Endothelial cell of umbilical vein (primary cell): ENCODE measurements at regions not wholly inside any gene's neighbourhood (a gene's known extent, or its start where the extent isn't known, plus 50 kb on each side); places are given as distances from the start of the nearest gene placed in this dataset.

Source experiments
- BruUV-seq: library from RNA; stranded (reverse); fragments of 400-500 nt; replicated peaks from 2 replicates; lab custom pipeline; 2021; lab: Mats Ljungman, UMichigan
- CTCF ChIA-PET: fragments of 300-600, 350-600 bp; sonication (Branson Sonifier 250); formaldehyde crosslinking; loops from one replicate; lab custom pipeline; 2021; ENCODE audit warnings: antibody characterized with exemption, inconsistent platforms; lab: Charles Lee
- POLR2A ChIA-PET: fragments of 300-600, 350-600 bp; sonication (Branson Sonifier 250); formaldehyde crosslinking; loops from one replicate; lab custom pipeline; 2021; ENCODE audit warnings: antibody characterized with exemption, inconsistent platforms; lab: Charles Lee
- DNase-seq: peaks from one replicate; pipeline ENCODE4 v3.0.0-alpha.2; 2011; ENCODE audit warnings: low read depth, low spot score
- FAIRE-seq: peaks from 2 replicates; lab custom pipeline; 2011; peaks lifted over from hg19 to GRCh38; lab: Jason Lieb, UNC
- H2AFZ ChIP-seq: 2 replicates; pipeline ENCODE4 v1.6.0; 2012; ENCODE audit warnings: low read depth, low read length, control low read depth, inconsistent platforms
- H3K27ac ChIP-seq: 2 replicates; pipeline ENCODE4 v1.5.1; 2011; ENCODE audit warnings: low read depth, mild to moderate bottlenecking, control low read depth, low read length, moderate library complexity; ENCODE audit not compliant: insufficient read depth
- H3K27me3 ChIP-seq, 2 experiments: 2 replicates each; pipeline versions ENCODE4 v1.6.0 to v1.6.1; 2011; ENCODE audit warnings: low read length in 2 of 2, mixed read lengths in 1 of 2; ENCODE audit not compliant: control insufficient read depth in 2 of 2, insufficient read depth in 2 of 2
- H3K36me3 ChIP-seq, 2 experiments: 2 replicates in 1 of 2; 3 replicates in 1 of 2; pipeline ENCODE4 v1.5.1; 2011; ENCODE audit warnings: low read length in 2 of 2, mild to moderate bottlenecking in 1 of 2, moderate library complexity in 1 of 2; ENCODE audit not compliant: control insufficient read depth in 2 of 2, insufficient read depth in 2 of 2; ENCODE audit errors: extremely low read depth in 1 of 2
- H3K4me1 ChIP-seq: 3 replicates; pipeline ENCODE4 v1.5.1; 2011; ENCODE audit warnings: mild to moderate bottlenecking, low read length; ENCODE audit not compliant: control insufficient read depth, insufficient read depth; ENCODE audit errors: extremely low read depth
- H3K4me2 ChIP-seq: 2 replicates; pipeline ENCODE4 v1.6.1; 2011; ENCODE audit warnings: low read length, control low read depth, mixed read lengths; ENCODE audit not compliant: insufficient read depth
- H3K4me3 ChIP-seq, 3 experiments: fragments of 200-600 bp in 1 of 3; sonication (generic), shearing (Covaris generic) in 1 of 3; replicated peaks in 1 of 3; 2 replicates each; pipeline ENCODE4 v1.5.1; 2011 to 2016; ENCODE audit warnings: control low read depth in 3 of 3, low read length in 3 of 3, mild to moderate bottlenecking in 2 of 3, inconsistent platforms in 1 of 3, low read depth in 1 of 3, moderate library complexity in 1 of 3; ENCODE audit not compliant: insufficient read depth in 1 of 3
- H3K79me2 ChIP-seq: 2 replicates; pipeline ENCODE4 v1.6.0; 2012; ENCODE audit warnings: low read length, inconsistent platforms; ENCODE audit not compliant: control insufficient read depth, insufficient read depth
- H3K9ac ChIP-seq: replicated peaks from 2 replicates; pipeline ENCODE3; 2011; ENCODE audit warnings: low read length, control low read depth; ENCODE audit not compliant: insufficient read depth; ENCODE audit errors: extremely low read depth
- H3K9me1 ChIP-seq: replicated peaks from 3 replicates; pipeline ENCODE4 v1.6.0; 2011; ENCODE audit warnings: mild to moderate bottlenecking, low read length; ENCODE audit not compliant: control insufficient read depth, insufficient read depth; ENCODE audit errors: extremely low read depth
- H3K9me3 ChIP-seq: replicated peaks from 2 replicates; pipeline ENCODE4 v1.5.1; 2012; ENCODE audit warnings: low read length, inconsistent platforms; ENCODE audit not compliant: control insufficient read depth, insufficient read depth
- H4K20me1 ChIP-seq: replicated peaks from 2 replicates; pipeline ENCODE3; 2011; ENCODE audit warnings: mild to moderate bottlenecking, low read length; ENCODE audit not compliant: control insufficient read depth, insufficient read depth; ENCODE audit errors: extremely low read depth
- CTCF ChIP-seq, 2 donors: IDR thresholded peaks; 1 replicate in 1 of 2; 2 replicates in 1 of 2; pipeline ENCODE4 v1.5.1; 2011; ENCODE audit warnings: low read length in 2 of 2, mild to moderate bottlenecking in 2 of 2, moderate library complexity in 2 of 2, control low read depth in 1 of 2, inconsistent platforms in 1 of 2, low read depth in 1 of 2; ENCODE audit not compliant: insufficient read depth in 1 of 2; ENCODE audit errors: extremely low read depth in 1 of 2
- EZH2 ChIP-seq: IDR thresholded peaks from 2 replicates; pipeline ENCODE4 v1.6.1; 2012; ENCODE audit warnings: borderline replicate concordance, low read depth, mild to moderate bottlenecking, moderate library complexity, low read length, inconsistent platforms; ENCODE audit not compliant: severe bottlenecking
- FOS ChIP-seq: IDR thresholded peaks from 2 replicates; pipeline ENCODE4 v1.6.1; 2011; ENCODE audit warnings: mild to moderate bottlenecking, low read length, moderate library complexity, borderline replicate concordance; ENCODE audit not compliant: insufficient read depth
- GATA2 ChIP-seq: IDR thresholded peaks from 2 replicates; pipeline ENCODE4 v1.7.0; 2011; ENCODE audit warnings: low read depth, mild to moderate bottlenecking, moderate library complexity, mixed read lengths, low read length; ENCODE audit not compliant: insufficient read length, insufficient read depth
- JUN ChIP-seq: IDR thresholded peaks from 2 replicates; pipeline ENCODE4 v1.6.1; 2011; ENCODE audit warnings: borderline replicate concordance, low read depth; ENCODE audit not compliant: insufficient read length, insufficient read depth
- MYC ChIP-seq: IDR thresholded peaks from one replicate; pipeline ENCODE4 v1.6.1; 2011; ENCODE audit warnings: mild to moderate bottlenecking, low read depth, low read length
- POLR2A ChIP-seq: IDR thresholded peaks from 2 replicates; pipeline ENCODE4 v1.6.1; 2012; ENCODE audit warnings: low read depth, mild to moderate bottlenecking, control low read depth, low read length
- POLR2AphosphoS5 ChIP-seq: IDR thresholded peaks from 2 replicates; pipeline ENCODE4 v1.6.1; 2012; ENCODE audit warnings: low read depth, mild to moderate bottlenecking, control low read depth, low read length, moderate library complexity; ENCODE audit not compliant: insufficient read depth
- dilution Hi-C: fragments of 300-500 bp; cut with MboI; formaldehyde crosslinking; loops from one replicate; pipeline ENCODE4 v1.15.0; 2019; ENCODE audit warnings: low sequenced_read_pairs; ENCODE audit not compliant: extremely low pct_ligation_motif_present
- intact Hi-C: fragments of 100-400 bp; cut with micrococcal nuclease; formaldehyde crosslinking; loops from one replicate; pipeline ENCODE4 v1.10.0; 2022
- TF ChIP-seq, protein P1 (sequence below): IDR thresholded peaks from 2 replicates; pipeline ENCODE4 v1.6.1; 2011; ENCODE audit not compliant: insufficient read depth, insufficient read length

- H2AFZ ChIP-seq: no peak overlapping the region
- H3K4me1 ChIP-seq: no peaks in the 10 kb centered on the region
- H3K27me3 ChIP-seq: no peaks in the 10 kb centered on the region
- H3K4me2 ChIP-seq: no peak overlapping the region
- no peaks in the 10 kb centered on the region for H3K9me3 ChIP-seq
- DNase-seq: no peak
- TF ChIP-seq, protein P1, sequence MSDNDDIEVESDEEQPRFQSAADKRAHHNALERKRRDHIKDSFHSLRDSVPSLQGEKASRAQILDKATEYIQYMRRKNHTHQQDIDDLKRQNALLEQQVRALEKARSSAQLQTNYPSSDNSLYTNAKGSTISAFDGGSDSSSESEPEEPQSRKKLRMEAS: no peak
- TF ChIP-seq GATA2 (no peak), EZH2 (no peak), POLR2AphosphoS5 (no peak), POLR2A (no peak), MYC (no peak), FOS (no peak), CTCF (IDR thresholded peaks at IDR 0.05; ENCODE audit: extremely low read depth in 1 of 2, insufficient read depth in 1 of 2, low read depth in 1 of 2, low read length in 2 of 2) (no peak), JUN (no peak)
- no peak for FAIRE-seq
- no peak overlapping the region for H3K27ac ChIP-seq
- dilution Hi-C loops (no loop called here), intact Hi-C loops (no loop called here)
- H3K9me1 ChIP-seq: no peaks in the 10 kb centered on the region
- ChIA-PET POLR2A (no interaction called here), CTCF (no interaction called here)
- H3K9ac ChIP-seq: no peak overlapping the region
- no peaks in the 10 kb centered on the region for H3K79me2 ChIP-seq
- no TSS peak for BruUV-seq
- no peaks in the 10 kb centered on the region for H3K36me3 ChIP-seq
- no peaks in the 10 kb centered on the region for H4K20me1 ChIP-seq
- no peak overlapping the region for H3K4me3 ChIP-seq
Measured at GRCh38 chr4:116882503-116882902, 202.9 kb downstream of the TRAM1L1 start.
